Colonic mucosa (tissue), 4 donors: ENCODE measurements at regions not wholly inside any gene's neighbourhood (a gene's known extent, or its start where the extent isn't known, plus 50 kb on each side); places are given as distances from the start of the nearest gene placed in this dataset.
A peak's percentile ranks its signal among the peaks of the same experiment; 100 is the strongest.

ENCODE experiments used
- DNase-seq: peaks from one replicate; pipeline ENCODE4 v3.0.0-alpha.2; 2020
- H3K27ac ChIP-seq: fragments of 200-600 bp; one replicate; pipeline ENCODE4 v1.8.0; 2021
- H3K27me3 ChIP-seq: fragments of 200-600 bp; one replicate; pipeline ENCODE4 v1.8.0; 2021
- H3K36me3 ChIP-seq: fragments of 200-600 bp; one replicate; pipeline ENCODE4 v1.8.0; 2021
- H3K4me1 ChIP-seq: fragments of 200-600 bp; one replicate; pipeline ENCODE4 v1.8.0; 2021; ENCODE audit warnings: mild to moderate bottlenecking
- H3K4me3 ChIP-seq: fragments of 200-600 bp; one replicate; pipeline ENCODE4 v1.8.0; 2021
- H3K9ac ChIP-seq, 2 donors: one replicate each; pipeline ENCODE4 v1.7.0; 2013; ENCODE audit warnings: control low read depth in 2 of 2, low read depth in 2 of 2, low read length in 2 of 2
- H3K9me3 ChIP-seq: fragments of 200-600 bp; one replicate; pipeline ENCODE4 v1.8.0; 2021
- intact Hi-C: fragments of 100-400 bp; cut with DNase I; formaldehyde crosslinking; loops from one replicate; pipeline ENCODE4 v1.14.1; 2022
- TF ChIP-seq, protein P1 (sequence below): fragments of 200-600 bp; IDR thresholded peaks from one replicate; pipeline ENCODE4 v1.8.0; 2022; ENCODE audit warnings: antibody characterized with exemption, mild to moderate bottlenecking
- donor health status: healthy.
- donor health status: DM: no; HTN: no; CAD: no.
- donor health status: DM: no; HTN: no; CAD: no.

DNA sequence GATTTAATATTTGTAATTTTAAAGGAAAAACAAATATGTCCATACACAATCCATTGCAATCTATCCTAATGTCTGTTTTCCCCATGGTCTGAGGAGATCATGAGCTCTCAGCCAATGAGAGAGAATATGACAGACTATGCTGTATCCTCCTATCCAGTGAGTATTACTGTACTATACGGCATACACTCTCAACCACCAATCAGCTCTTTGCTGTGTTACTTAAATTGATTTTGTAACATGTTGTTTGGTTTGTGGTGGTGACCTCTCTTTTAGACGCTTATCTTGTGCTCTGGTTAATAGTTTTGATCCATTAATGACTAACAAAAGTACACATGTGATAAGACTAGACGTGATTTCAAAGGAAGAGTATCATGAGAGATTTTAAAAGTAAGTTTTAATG is 231.5 kb upstream of the FOXN3 start:
- Histone ChIP-seq H3K4me3 (no peak overlapping the region), H3K27me3 (no peaks in the 10 kb centered on the region), H3K36me3 (no peaks in the 10 kb centered on the region), H3K4me1 (no peaks in the 10 kb centered on the region), H3K27ac (no peak overlapping the region), H3K9ac (no peak overlapping the region), H3K9me3 (no peaks in the 10 kb centered on the region)
- DNase-seq, result no peak
- intact Hi-C loops, result no loop called here
- TF ChIP-seq, protein P1, sequence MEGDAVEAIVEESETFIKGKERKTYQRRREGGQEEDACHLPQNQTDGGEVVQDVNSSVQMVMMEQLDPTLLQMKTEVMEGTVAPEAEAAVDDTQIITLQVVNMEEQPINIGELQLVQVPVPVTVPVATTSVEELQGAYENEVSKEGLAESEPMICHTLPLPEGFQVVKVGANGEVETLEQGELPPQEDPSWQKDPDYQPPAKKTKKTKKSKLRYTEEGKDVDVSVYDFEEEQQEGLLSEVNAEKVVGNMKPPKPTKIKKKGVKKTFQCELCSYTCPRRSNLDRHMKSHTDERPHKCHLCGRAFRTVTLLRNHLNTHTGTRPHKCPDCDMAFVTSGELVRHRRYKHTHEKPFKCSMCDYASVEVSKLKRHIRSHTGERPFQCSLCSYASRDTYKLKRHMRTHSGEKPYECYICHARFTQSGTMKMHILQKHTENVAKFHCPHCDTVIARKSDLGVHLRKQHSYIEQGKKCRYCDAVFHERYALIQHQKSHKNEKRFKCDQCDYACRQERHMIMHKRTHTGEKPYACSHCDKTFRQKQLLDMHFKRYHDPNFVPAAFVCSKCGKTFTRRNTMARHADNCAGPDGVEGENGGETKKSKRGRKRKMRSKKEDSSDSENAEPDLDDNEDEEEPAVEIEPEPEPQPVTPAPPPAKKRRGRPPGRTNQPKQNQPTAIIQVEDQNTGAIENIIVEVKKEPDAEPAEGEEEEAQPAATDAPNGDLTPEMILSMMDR, result no peak

DNA sequence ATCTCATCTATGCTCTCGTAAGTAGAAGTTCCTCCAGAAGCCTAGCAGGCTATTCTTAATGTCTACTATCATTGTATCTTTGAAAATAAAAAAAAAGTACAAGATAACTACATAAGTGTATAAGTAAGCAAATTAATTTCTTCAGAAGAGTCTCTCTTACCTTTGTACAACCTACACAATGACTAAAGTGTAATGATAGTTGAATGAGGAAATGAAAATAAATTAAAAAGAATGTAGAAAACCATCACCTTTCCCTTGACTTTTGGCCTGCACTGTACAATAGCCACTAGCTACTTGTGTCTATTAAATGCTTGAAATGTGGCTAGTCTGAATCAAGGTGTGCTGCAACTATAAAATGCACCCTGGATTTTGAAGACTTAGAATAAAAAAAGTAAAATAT is 229.9 kb upstream of the FOXN3 start:
- H3K27me3 ChIP-seq, result no peaks in the 10 kb centered on the region
- H3K9ac ChIP-seq, result no peak overlapping the region
- no peak overlapping the region for H3K4me3 ChIP-seq
- intact Hi-C loops, result no loop called here
- DNase-seq, result no peak
- no peaks in the 10 kb centered on the region for H3K4me1 ChIP-seq
- H3K27ac ChIP-seq, result no peak overlapping the region
- H3K36me3 ChIP-seq, result no peaks in the 10 kb centered on the region
- TF ChIP-seq, protein P1, result no peak
- no peaks in the 10 kb centered on the region for H3K9me3 ChIP-seq

GRCh38 chr14:89644641-89645040 is 227.6 kb upstream of the FOXN3 start:
- Histone ChIP-seq H3K9ac (no peak overlapping the region), H3K27me3 (no peaks in the 10 kb centered on the region), H3K27ac (no peak overlapping the region), H3K4me3 (no peak overlapping the region), H3K9me3 (no peaks in the 10 kb centered on the region), H3K4me1 (no peaks in the 10 kb centered on the region), H3K36me3 (no peaks in the 10 kb centered on the region)
- no peak for DNase-seq
- TF ChIP-seq, protein P1, result no peak
- intact Hi-C loops, result no loop called here

DNA sequence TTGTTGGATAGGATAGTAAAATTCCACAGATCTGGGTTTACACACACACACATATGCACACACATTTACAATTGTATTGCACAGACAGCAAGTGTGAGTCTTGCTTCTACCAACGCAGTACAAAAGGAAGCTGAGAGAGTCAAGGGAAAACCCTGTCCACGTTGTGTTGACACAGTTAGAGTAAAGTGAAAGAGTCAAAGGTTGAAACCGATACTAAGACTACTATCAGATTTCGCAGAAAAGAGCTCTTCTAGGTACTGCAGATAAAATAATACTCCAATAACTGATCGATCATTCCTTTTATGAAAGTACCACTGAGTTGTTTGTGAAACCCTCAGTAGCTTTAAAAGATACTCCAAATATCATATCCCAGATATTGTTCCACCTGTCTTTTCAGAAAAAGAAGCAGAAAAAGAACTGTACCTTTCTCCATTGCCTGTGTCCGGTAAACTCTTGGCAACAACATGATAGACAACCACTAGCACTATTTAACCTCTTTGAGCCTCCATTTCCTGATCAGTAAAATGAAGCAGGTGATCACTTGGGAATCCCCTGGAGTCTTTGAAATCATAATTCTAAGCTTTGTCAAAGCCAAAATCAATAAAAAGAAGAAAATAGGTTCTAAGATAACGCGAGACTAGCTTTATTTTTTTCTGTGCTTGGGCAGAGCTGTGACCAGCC is 224.6 kb upstream of the FOXN3 start:
- TF ChIP-seq, protein P1, result no peak
- H3K9me3 ChIP-seq, result no peaks in the 10 kb centered on the region
- intact Hi-C loops, result no loop called here
- H3K9ac ChIP-seq, result no peak overlapping the region
- no peaks in the 10 kb centered on the region for H3K4me1 ChIP-seq
- no peaks in the 10 kb centered on the region for H3K36me3 ChIP-seq
- H3K27ac ChIP-seq, result peak overlapping the region; percentile 33
- no peaks in the 10 kb centered on the region for H3K27me3 ChIP-seq
- no peak overlapping the region for H3K4me3 ChIP-seq
- no peak for DNase-seq

DNA sequence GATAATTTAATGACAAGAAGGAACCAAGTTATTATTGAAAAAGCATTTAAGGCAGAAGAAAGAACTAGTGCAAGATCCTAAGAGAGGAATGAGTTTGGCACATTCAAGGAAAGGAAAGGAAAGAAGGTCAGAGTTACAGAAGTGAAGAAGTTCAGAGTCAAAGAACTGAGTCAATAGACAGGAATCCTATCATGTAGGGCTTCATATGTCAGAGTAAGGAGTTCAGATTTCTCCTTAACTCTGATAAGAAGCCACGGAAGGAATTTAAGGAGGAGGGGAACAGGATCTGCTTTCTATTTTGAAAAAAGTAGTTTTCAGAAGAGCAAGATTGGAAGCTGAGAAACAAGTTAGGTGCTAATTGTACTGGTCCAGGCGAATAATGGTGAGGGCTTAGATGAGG is 223.1 kb upstream of the FOXN3 start:
- Histone ChIP-seq H3K9ac (no peak overlapping the region), H3K27me3 (no peaks in the 10 kb centered on the region), H3K4me3 (no peak overlapping the region), H3K9me3 (no peaks in the 10 kb centered on the region), H3K4me1 (no peaks in the 10 kb centered on the region), H3K27ac (no peak overlapping the region), H3K36me3 (no peaks in the 10 kb centered on the region)
- DNase-seq, result no peak
- intact Hi-C loops, result no loop called here
- TF ChIP-seq, protein P1, result no peak
